GM19395 (cell line): ENCODE measurements at regions not wholly inside any gene's neighbourhood (a gene's known extent, or its start where the extent isn't known, plus 50 kb on each side); places are given as distances from the start of the nearest gene placed in this dataset.

ENCODE experiments used
- ATAC-seq: cut with Tn5 transposase; IDR thresholded peaks from one replicate; pipeline ENCODE4 v1.9.1; 2021; ENCODE audit warnings: mild to moderate bottlenecking, moderate library complexity; ENCODE audit not compliant: unreplicated experiment

DNA sequence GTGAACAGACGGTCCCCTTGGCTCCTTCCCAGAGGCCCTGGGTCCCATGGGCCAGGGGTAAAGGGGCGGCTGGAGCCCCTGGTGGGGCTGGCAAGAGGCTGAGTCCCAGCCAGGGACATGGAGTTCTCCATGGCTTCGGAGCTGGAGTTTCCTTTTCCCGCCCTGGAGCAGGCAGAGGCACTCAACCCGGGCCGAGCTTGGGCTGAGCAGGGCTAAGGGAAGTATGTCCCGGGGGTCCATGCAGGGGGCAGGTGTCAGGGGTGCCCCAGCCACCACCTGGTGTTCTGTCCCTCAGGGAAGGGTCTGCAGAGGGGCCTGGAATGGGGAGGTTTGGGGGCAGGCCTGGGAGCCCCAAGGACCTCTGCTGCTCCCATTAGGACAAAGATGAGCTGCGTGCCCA, 54.0 kb upstream of the TPM4 start:
- ATAC-seq = no peak

DNA sequence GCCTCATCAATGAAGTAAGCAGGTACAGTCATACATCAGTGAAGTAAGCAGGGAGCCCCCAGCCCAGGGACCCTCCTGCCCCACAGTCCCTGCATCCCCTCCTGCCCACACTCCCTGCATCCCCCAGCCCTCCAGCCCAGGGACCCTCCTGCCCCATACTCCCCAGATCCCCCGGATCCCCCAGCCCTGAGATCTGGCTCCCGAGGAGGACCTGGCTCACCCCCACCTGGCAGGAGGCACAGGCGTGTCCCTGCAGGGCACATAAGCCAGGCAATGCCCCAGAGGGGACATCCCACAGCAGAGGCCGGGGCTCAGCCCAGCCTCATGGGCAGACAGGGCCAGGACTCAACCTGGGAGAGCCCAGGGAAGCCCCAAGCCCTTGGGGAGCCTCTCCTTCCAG, 53.6 kb upstream of the TPM4 start:
- ATAC-seq = no peak

DNA sequence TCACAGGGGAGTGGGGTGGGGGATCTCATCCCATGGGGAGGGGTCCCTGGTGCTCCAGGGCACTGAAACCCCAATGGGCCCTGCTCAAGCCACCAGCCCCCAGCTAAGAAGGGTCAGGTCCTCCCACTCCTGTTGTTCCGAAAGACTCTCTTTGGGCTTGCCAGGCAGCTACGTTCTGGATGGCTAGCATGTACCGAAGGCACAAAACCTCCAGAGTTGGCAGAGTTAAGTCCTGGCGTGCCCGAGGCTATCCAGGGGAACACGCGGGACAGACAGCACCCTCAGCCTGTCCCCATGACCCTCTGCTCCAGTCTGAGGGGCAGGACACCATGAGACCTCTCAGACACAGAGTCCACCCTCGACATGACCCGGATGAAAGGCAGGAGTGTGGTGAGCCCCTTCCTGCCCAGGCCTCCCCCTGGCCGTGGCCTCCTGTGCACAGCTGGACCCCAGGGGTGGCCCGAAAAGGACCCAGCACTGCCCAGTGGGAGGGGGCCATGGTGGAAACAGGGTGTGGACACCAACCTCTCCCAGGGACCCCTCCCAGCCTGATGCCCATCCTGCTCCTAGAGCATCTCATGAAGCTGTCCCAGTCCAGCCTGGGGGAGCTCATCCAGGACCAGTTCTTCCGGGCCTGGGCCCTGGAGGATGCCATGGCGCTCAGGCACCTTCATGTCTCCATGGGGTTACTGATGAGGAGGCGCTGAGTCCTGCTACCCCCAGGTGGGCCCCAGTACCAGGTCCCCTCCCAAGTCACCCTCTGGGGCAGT, 53.0 kb upstream of the TPM4 start:
- ATAC-seq = no peak

DNA sequence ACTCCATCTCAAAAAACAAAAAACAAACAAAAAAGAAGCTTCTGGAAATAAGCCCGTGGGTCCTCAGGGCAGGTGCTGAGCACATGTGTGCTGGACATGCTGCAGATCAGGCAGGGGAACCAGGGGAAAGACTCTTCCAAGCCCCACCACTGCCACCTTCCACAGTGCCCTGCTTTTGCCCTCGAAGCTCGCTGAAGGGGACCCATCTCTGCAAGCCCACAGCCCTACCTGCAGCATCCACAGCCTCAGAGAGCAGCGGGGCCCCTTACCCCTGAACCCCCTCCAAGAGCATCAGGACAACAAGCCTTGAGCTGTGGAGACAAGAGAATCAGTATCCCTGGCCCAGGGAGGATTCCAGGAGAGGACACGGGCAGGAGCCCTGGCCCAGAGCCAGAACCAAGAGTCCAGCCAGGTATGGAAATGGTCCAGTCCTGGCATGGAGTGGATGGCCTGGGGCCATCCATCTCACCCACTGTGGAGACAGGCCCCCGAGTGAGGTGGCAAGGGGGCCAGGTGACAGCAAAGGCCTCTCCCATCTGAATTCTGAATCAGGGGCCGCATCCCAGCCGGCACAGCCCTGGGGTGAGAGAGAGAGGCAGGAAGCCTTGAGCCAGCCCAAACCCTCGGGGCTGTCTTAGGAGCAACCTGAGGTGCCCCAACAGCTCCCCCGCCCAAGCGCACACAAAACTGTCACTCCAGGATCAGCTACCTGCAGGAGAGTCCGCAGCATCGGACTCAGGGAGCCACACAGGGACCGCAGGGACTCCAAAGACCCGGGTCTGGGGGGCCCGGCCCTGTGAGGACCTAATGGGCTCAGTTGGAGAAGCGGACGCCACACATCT, 51.8 kb upstream of the TPM4 start:
- no peak for ATAC-seq

DNA sequence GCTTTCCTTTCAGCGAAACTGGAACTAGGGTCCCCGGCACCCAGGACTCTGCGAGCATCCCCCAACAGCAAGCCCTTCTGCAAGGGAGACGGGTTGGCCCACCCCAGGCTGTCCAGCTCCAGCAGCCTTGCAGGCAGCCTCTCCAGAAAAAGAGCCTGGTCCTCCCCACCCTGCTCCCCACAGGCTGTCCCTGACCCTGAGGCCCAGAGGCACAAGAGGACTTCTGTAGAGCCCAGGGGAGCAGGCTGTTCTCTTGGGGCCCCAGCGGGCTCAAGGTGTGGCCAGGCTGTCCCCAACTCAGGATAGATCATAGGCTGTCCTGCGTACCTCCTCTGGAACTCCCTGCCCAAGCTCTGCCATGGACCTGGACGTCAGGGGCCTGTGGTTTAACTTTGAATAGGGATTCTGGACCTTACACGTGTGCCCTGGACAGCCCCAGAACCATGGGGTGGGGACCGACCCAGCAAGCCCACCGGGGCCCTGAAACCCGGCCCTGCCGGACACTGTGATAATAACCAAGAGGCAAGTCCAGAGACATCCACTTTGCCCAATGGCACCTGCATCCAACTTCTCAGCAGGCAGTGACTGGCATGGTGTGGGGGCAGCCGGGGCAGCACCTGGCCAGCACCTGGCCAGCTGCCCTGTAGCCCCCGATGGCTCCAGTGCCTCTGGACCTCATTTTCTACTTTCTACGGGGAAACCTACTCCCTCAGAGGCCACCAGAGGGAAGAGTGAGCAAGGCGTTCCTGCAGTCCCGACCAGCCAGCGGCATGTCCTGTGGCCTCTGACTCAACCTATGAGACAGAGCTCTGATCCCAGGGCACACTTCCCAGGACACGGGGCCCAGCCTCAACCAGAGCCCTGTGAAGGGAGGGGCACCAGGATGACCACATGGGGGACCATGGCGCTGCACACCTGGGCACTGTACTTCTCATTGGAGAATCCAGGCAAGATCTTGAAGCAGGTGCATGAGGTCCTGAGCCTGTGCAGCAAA, 50.9 kb upstream of the TPM4 start:
- no peak for ATAC-seq

DNA sequence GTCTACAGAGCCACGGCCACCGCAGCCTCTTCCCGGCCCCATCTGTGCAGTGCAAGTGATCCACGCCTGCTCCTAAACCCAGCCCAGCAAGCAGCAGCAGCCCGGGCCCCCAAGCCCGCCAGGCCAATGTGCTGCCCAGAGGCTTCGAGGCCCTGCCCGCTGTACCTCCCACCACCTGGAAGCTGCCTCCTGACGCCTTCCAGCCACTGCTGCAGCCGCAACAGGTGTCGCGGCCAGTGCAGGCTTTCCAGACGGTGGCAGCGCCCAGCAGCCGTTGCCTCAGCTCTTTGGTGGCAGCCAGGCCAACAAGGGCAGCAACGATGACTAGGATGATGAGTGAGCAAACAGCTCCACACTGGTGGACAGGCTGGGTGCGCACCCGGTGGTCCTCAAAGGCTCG, 50.2 kb upstream of the TPM4 start:
- ATAC-seq = no peak
